SJSA1 (cell line): ENCODE measurements at regions not wholly inside any gene's neighbourhood (a gene's known extent, or its start where the extent isn't known, plus 50 kb on each side); places are given as distances from the start of the nearest gene placed in this dataset.

ENCODE experiments used
- DNase-seq, 2 experiments: peaks; one replicate each; pipeline ENCODE4 v3.0.0-alpha.2; 2015 to 2020; ENCODE audit warnings: low spot score in 2 of 2, low read depth in 1 of 2
- H3K27ac ChIP-seq: fragments of 250-450 bp; sonication (Bioruptor Pico); 2 replicates; pipeline ENCODE4 v1.5.1; 2020; ENCODE audit warnings: mild to moderate bottlenecking, moderate library complexity
- H3K27me3 ChIP-seq: fragments of 250-450 bp; sonication (Bioruptor Pico); replicated peaks from 2 replicates; pipeline ENCODE4 v1.5.1; 2020; ENCODE audit warnings: mild to moderate bottlenecking, moderate library complexity
- H3K36me3 ChIP-seq: fragments of 250-450 bp; sonication (Bioruptor Pico); 2 replicates; pipeline ENCODE4 v1.5.1; 2020; ENCODE audit warnings: mild to moderate bottlenecking
- H3K4me1 ChIP-seq: fragments of 250-450 bp; sonication (Bioruptor Pico); replicated peaks from 2 replicates; pipeline ENCODE4 v1.6.1; 2021; ENCODE audit warnings: mild to moderate bottlenecking
- H3K4me3 ChIP-seq: fragments of 250-450 bp; sonication (Bioruptor Pico); 2 replicates; pipeline ENCODE4 v1.5.1; 2020; ENCODE audit warnings: mild to moderate bottlenecking
- H3K9me3 ChIP-seq: fragments of 250-450 bp; sonication (Bioruptor Pico); replicated peaks from 2 replicates; pipeline ENCODE4 v1.5.1; 2020; ENCODE audit warnings: mild to moderate bottlenecking

DNA sequence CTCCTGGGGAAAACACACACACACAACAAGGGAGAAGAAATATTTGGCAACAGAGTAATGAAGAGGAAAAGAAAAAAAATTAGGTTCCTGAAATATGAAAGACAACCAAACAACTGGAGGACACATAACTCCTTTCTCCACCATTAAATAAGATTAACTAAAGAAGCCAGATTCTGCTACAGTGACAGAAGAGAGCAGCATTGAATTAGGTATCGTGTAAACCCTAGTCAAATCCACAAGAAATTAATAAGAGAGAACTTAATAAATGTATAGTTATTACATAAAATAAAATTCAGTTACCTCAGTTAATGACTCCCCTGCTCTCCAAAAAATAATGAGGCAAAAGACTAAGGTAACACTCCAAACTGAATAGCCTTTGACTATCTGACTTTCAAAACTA is 306.7 kb downstream of the CRPPA start:
- peak in 1 of 2 experiments; percentile 23 for DNase-seq
- Histone ChIP-seq H3K27ac (no peak overlapping the region), H3K4me1 (no peaks in the 10 kb centered on the region), H3K36me3 (no peaks in the 10 kb centered on the region), H3K9me3 (0 out of 2 replicates have a peak, but pooled peaks cover 4% of the 10 kb centered on the region), H3K4me3 (no peak overlapping the region), H3K27me3 (no peaks in the 10 kb centered on the region)

DNA sequence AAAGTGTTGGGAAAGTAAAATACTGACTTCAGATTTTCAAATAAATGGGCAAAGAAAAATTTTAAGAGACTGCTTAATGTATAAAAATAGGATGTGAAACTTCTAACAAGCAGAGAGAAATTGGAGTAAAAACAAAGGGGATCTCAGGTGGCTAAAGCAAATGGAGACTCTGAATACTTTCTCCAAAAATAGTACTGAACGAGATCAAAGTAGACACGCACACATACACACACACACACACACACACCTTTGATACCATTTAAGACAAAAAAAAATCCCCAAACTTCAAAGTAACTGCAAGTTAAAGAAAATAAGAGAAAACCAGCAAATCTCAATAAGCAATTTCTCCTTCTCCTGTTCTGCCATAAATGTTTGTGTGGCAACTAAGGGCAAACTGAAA is 307.3 kb downstream of the CRPPA start:
- no peaks in the 10 kb centered on the region for H3K27me3 ChIP-seq
- H3K36me3 ChIP-seq, result no peaks in the 10 kb centered on the region
- no peak overlapping the region for H3K27ac ChIP-seq
- H3K4me1 ChIP-seq, result no peaks in the 10 kb centered on the region
- H3K9me3 ChIP-seq, result 0 out of 2 replicates have a peak, but pooled peaks cover 4% of the 10 kb centered on the region
- DNase-seq, result no peak
- no peak overlapping the region for H3K4me3 ChIP-seq

DNA sequence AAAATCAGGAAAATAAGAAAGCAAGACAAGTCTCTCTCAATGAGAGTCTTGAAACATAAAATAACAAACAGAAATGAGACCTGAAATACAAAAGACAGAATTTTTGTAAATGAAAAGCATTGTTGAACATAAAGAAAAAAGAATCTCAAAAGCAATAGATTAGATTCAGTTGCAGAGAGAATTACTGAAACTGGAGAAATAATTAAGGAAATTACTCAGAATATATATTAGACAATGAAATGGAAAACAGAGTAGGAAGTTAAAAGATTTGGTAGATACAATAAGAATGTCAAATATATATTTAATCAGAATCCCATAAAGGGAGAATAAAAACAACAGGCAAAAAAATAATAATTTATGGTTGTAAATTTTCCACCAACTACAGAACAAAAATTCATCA is 308.3 kb downstream of the CRPPA start:
- Histone ChIP-seq H3K4me1 (no peaks in the 10 kb centered on the region), H3K27ac (no peak overlapping the region), H3K36me3 (no peaks in the 10 kb centered on the region), H3K27me3 (no peaks in the 10 kb centered on the region), H3K9me3 (0 out of 2 replicates have a peak, but pooled peaks cover 4% of the 10 kb centered on the region), H3K4me3 (no peak overlapping the region)
- no peak for DNase-seq

DNA sequence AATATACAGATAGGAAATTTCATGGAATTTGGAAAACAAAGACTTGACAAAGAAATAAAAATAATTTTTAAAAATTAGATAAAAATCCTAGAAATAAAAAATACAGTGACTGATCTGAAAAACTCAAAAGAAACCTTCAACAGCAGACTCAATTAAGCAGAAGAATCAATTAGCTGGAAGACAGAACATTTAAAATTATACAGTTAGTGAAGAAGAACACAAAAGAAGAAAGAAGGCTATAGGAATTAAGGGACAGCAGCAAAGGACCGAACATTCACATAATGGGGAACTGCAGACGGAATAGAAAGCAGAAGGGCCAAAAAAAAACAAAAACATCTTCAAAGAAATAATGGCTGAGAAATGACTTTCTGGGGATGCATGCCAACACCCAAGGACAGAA is 314.5 kb downstream of the CRPPA start:
- Histone ChIP-seq H3K27me3 (no peaks in the 10 kb centered on the region), H3K36me3 (no peaks in the 10 kb centered on the region; the same call in 1 of the 2 replicates), H3K4me3 (no peak overlapping the region), H3K9me3 (peaks cover 16% of the 10 kb centered on the region; the same call in 1 of the 2 replicates), H3K27ac (no peak overlapping the region), H3K4me1 (no peaks in the 10 kb centered on the region)
- DNase-seq, result no peak

DNA sequence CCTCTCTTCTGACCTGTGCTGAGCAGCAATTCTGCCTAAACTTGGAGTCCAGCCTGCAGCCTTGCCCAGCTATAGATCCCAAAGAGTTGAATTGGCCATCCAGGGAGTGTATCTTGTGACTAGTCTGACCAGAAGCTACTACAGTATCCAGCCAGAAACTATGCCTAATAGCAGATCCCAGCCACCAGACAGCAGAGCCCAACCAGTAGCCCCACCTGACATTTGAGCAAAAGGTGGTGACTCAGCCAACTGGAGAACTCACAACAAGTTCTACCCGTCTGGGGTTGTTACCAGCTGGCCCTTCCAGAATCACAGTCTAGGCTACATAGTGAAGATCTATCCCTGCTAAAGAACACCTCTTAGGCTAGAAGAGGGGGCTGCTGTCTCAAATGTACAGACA is 315.0 kb downstream of the CRPPA start:
- Histone ChIP-seq H3K27ac (no peak overlapping the region), H3K27me3 (no peaks in the 10 kb centered on the region), H3K4me1 (no peaks in the 10 kb centered on the region), H3K36me3 (no peaks in the 10 kb centered on the region; the same call in 1 of the 2 replicates), H3K9me3 (peaks cover 16% of the 10 kb centered on the region; the same call in 1 of the 2 replicates), H3K4me3 (no peak overlapping the region)
- no peak for DNase-seq

DNA sequence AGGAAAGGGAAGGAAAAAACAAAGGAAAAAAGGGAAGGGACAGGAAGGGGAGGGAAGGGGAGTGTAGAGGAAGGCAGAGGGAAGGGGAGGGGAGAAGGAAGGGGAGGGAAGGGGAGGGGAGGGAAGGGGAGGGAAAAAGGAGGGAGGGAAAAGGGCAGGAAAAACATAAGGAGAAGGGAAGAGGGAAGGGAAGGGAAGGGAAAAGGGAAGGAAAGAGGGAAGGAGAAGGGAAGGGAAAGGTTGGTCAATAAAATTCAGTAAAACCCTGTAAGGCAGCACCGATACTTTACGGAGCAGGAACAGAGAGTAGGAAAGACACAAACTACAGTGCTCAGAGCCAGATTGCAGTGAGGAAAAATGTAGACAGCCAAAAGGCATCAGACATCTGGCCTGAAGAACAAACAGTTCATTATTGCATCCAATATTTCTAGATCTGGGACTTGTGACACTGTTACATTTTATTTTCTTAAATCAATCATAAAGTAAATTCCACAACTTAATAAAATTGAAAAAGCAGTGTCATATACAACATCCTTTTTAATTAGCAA is 322.0 kb downstream of the CRPPA start:
- Histone ChIP-seq H3K27ac (no peak overlapping the region), H3K9me3 (no peaks in the 10 kb centered on the region), H3K27me3 (no peaks in the 10 kb centered on the region), H3K4me3 (no peak overlapping the region), H3K4me1 (no peaks in the 10 kb centered on the region), H3K36me3 (no peaks in the 10 kb centered on the region; the same call in 1 of the 2 replicates)
- no peak for DNase-seq

DNA sequence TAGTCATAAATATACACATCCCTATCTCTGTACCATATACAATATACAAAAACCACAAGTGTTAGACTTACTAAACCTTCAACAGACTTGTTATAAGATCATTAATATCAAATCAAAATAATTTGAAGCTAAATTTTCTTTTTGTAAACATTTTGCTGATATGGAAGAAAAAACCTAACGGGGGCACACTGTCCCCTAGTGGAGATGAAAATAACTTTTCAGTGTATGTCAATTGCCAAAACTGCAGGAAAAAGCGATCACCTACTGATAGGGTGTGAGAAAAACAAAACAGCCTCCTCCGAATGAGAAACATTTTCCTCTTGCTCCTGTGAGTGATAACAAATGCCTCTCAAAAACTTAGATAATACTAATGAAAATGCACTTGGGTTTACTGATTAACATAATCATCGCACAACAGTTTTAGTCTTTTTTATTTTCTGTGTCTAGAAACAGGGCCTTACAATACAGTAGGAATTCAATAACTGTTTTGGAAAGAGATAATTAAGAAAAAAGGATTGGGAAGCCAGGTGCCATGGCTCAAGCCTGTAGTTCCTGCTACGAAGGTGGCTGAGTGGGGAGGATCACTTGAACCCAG is 322.7 kb downstream of the CRPPA start:
- no peak overlapping the region for H3K27ac ChIP-seq
- no peak overlapping the region for H3K4me3 ChIP-seq
- no peaks in the 10 kb centered on the region; the same call in 1 of the 2 replicates for H3K36me3 ChIP-seq
- DNase-seq, result no peak
- H3K4me1 ChIP-seq, result no peaks in the 10 kb centered on the region
- no peaks in the 10 kb centered on the region for H3K9me3 ChIP-seq
- no peaks in the 10 kb centered on the region for H3K27me3 ChIP-seq

DNA sequence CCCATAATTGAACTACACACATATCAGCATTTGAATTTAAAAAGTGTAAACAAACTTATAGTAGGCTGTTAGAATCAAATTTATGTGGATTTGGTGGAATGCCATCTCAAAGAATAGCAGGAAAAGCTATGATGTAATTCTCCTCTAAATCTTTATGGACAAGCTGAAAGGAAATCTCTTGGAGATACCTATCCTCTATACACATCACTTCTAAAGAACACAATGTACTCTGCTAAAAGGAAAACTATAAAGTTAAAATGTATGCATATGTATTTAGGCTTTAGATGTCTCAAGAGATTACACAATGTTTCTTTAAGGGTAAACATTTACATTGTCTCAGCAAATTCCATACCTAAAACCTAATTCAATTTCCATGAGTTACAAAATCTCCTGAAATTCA is 323.3 kb downstream of the CRPPA start:
- Histone ChIP-seq H3K4me1 (no peaks in the 10 kb centered on the region), H3K27me3 (no peaks in the 10 kb centered on the region), H3K4me3 (no peak overlapping the region), H3K27ac (no peak overlapping the region), H3K36me3 (no peaks in the 10 kb centered on the region; the same call in 1 of the 2 replicates), H3K9me3 (no peaks in the 10 kb centered on the region)
- no peak for DNase-seq

DNA sequence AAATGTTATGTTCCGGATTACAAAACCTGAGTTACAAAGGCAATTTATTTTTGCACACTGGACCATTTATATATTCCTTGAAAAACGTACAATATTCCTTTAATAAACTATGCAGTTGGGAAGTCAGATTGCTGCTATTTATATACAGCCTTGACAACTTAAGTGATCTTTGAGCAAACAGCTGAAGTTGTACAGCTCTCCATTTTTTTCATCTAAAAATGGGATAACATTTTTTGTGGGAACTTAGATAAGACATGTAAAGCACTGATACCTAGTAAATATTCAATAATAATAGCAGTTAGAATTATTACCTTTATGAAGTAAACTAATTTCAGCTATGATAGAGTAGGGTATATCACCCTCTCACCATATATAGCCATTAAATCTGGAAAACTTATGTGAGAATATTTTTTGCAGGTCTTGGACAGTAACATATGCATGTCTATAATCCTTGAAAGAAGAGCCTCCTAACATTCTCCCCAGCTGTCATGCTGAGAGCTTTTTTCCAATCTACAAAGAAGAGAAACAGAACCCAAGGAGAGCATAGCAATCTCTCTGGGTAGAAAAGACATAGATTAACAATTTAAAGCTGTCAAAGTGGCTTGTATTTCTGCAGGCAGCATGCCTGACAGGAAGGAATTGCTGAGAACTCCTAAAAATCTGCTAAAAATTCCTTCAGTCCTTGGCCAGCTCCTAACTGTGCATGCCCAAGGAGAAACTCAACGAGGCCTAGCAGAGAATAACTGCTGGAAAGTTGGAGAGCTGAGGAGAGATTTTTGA is 326.0 kb downstream of the CRPPA start:
- H3K4me3 ChIP-seq, result no peak overlapping the region

DNA sequence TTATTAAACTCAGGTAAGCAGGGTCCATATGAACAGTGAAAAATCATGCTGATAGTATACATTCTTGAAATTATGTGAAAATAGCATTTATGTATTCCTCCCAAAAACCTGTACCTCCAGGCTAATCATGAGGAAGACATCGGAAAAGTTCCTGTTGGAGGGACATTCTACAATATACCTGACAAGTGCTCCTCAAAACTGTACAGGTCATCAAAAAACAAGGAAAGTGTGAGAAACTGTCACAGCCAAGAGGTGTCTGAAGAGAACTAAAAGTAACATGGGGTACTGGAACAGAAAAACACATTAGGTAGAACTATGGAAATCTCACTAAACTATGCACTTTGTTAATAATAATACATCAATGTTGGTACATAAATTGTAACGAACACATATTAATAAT is 326.7 kb downstream of the CRPPA start:
- Histone ChIP-seq H3K27me3 (no peaks in the 10 kb centered on the region), H3K4me3 (no peak overlapping the region), H3K4me1 (no peaks in the 10 kb centered on the region), H3K36me3 (no peaks in the 10 kb centered on the region), H3K9me3 (no peaks in the 10 kb centered on the region), H3K27ac (no peak overlapping the region)
- DNase-seq, result no peak

More for the DNA sequence above, 326.0 kb downstream of the CRPPA start:
- Histone ChIP-seq H3K9me3 (no peaks in the 10 kb centered on the region), H3K27me3 (no peaks in the 10 kb centered on the region), H3K36me3 (no peaks in the 10 kb centered on the region), H3K27ac (no peak overlapping the region), H3K4me1 (no peaks in the 10 kb centered on the region)
- no peak for DNase-seq

DNA sequence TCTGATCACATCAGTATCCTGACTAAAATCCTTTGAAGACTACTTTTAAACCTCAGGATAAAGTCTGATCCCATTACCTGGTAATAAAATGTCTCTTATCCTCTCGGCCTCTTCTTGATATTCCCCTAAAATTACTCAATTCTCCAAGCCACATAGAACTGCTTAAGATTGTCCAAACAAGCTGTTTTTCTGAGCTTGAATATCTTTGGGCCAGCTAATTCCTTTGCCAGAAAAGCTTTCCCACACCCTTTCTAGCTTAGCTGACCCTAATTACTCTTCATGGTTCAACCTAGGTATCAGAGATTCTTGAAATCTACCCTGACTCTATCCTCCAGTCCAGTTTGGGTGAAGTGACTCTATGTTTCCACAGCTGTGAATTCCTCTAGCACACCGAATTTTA is 328.6 kb downstream of the CRPPA start:
- Histone ChIP-seq H3K27me3 (no peaks in the 10 kb centered on the region), H3K4me3 (no peak overlapping the region), H3K4me1 (no peaks in the 10 kb centered on the region), H3K27ac (no peak overlapping the region), H3K9me3 (no peaks in the 10 kb centered on the region), H3K36me3 (no peaks in the 10 kb centered on the region)
- DNase-seq, result no peak

DNA sequence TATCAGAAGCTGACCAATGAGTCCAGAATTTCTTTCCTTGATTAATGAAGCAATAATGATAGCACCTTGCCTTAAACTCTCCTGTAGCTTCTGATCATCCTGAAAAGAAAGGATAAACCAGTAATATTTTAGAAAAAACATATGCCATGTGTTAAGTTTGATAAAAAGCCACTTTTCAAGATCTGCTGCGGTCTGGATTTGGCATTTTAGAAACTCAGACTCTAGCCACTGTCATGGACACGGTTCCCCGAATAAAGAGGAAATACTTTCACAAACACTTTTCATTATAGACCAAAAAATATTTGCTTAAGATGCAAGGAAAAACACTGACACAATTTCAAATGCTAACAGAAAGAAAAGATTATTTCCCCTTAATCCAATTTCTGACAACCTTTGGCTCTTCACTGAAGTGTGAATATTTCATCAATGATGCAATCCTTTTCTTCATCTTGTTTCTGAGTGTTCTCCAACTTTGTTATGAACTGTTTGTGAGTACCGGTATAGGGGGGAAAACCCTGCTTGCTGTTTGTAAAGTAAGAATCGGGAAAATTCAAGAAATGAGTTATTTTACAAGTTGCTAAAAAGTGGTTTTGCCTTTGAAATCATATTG is 329.5 kb downstream of the CRPPA start:
- no peaks in the 10 kb centered on the region for H3K9me3 ChIP-seq
- H3K36me3 ChIP-seq, result no peaks in the 10 kb centered on the region
- H3K27me3 ChIP-seq, result no peaks in the 10 kb centered on the region
- H3K4me3 ChIP-seq, result no peak overlapping the region
- H3K4me1 ChIP-seq, result no peaks in the 10 kb centered on the region
- DNase-seq, result no peak
- H3K27ac ChIP-seq, result no peak overlapping the region

DNA sequence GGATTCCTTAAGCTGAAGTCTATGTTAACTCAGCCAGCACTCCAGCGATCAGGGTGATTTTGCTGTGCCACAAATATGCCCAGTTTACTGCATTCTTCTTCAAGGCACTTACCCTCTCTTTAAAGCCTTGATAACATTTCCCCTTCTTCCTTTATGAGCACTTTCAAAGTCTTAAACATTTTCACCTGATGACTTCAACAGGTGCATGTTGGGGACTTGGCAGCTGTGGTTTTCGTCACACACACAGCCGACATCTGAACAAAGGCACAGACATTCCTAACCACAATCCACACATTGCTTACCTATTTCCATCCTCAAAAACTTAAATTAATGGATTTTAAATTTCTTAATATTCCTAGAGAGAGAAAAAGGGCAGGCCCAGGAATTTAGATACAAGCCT is 331.5 kb downstream of the CRPPA start:
- peaks cover under 1% of the 10 kb centered on the region for H3K4me1 ChIP-seq
- H3K36me3 ChIP-seq, result no peaks in the 10 kb centered on the region
- no peak for DNase-seq
- H3K4me3 ChIP-seq, result no peak overlapping the region
- no peak overlapping the region for H3K27ac ChIP-seq
- no peaks in the 10 kb centered on the region for H3K9me3 ChIP-seq
- H3K27me3 ChIP-seq, result no peaks in the 10 kb centered on the region

DNA sequence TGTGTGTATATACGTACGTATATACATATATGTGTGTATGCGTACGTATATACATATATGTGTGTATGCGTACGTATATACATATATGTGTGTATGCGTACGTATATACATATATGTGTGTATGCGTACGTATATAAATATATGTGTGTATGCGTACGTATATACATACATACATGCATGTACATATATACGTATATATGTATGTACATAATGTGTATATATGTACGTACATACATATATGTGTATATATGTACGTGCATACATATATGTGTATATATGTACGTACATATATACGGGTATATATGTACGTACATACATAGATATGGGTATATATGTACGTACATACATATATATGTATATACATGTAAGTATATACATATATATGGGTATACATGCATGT is 332.1 kb downstream of the CRPPA start:
- Histone ChIP-seq H3K4me3 (no peak overlapping the region), H3K27me3 (no peaks in the 10 kb centered on the region), H3K4me1 (peaks cover 6% of the 10 kb centered on the region), H3K36me3 (no peaks in the 10 kb centered on the region), H3K9me3 (no peaks in the 10 kb centered on the region), H3K27ac (no peak overlapping the region)
- DNase-seq, result no peak
